Pons (tissue), 1 donor: ENCODE measurements at regions not wholly inside any gene's neighbourhood (a gene's known extent, or its start where the extent isn't known, plus 50 kb on each side); places are given as distances from the start of the nearest gene placed in this dataset.

ENCODE experiments used
- DNase-seq: peaks from one replicate; pipeline ENCODE4 v3.0.0-alpha.2; 2016; ENCODE audit warnings: low spot score

GRCh38 chr7:155360495-155361345, 63.0 kb downstream of the INSIG1 start:
- no peak for DNase-seq

- no peak for DNase-seq
Measured at GRCh38 chr7:155361346-155361680, 63.6 kb downstream of the INSIG1 start.

- no peak for DNase-seq
Measured at GRCh38 chr7:155361947-155362346, 64.3 kb downstream of the INSIG1 start.

GRCh38 chr7:155362380-155363145, 64.9 kb downstream of the INSIG1 start:
- no peak for DNase-seq

- no peak for DNase-seq
Measured at GRCh38 chr7:155363146-155363539, 65.5 kb downstream of the INSIG1 start.

GRCh38 chr7:155363852-155364600, 66.3 kb downstream of the INSIG1 start:
- DNase-seq, result no peak

- DNase-seq, result no peak
Measured at GRCh38 chr7:155365146-155365874, 67.6 kb downstream of the INSIG1 start.

GRCh38 chr7:155368894-155369600, 71.4 kb downstream of the INSIG1 start:
- no peak for DNase-seq

GRCh38 chr7:155369766-155370165, 72.1 kb downstream of the INSIG1 start:
- no peak for DNase-seq

- no peak for DNase-seq
Measured at GRCh38 chr7:155371331-155371883, 73.7 kb downstream of the INSIG1 start.

GRCh38 chr7:155371884-155372781, 74.5 kb downstream of the INSIG1 start:
- no peak for DNase-seq

GRCh38 chr7:155372782-155373358, 75.2 kb downstream of the INSIG1 start:
- no peak for DNase-seq

- DNase-seq, result no peak
Measured at GRCh38 chr7:155373359-155374273, 75.9 kb downstream of the INSIG1 start.

- no peak for DNase-seq
Measured at GRCh38 chr7:155374276-155375252, 76.9 kb downstream of the INSIG1 start.

- no peak for DNase-seq
Measured at GRCh38 chr7:155375337-155376277, 77.9 kb downstream of the INSIG1 start.
